NOMO-1 treated with DMSO at 0.1 percent for 48 hours (cell line): ENCODE measurements at regions not wholly inside any gene's neighbourhood (a gene's known extent, or its start where the extent isn't known, plus 50 kb on each side); places are given as distances from the start of the nearest gene placed in this dataset.

Experiments used
- DNase-seq: peaks from one replicate; lab custom pipeline; 2025; ENCODE audit not compliant: unreplicated experiment; lab: John Stamatoyannopoulos, UW

GRCh38 chr13:31675440-31675953 lies 63.8 kb upstream of the RXFP2 start:
- no peak for DNase-seq

DNA sequence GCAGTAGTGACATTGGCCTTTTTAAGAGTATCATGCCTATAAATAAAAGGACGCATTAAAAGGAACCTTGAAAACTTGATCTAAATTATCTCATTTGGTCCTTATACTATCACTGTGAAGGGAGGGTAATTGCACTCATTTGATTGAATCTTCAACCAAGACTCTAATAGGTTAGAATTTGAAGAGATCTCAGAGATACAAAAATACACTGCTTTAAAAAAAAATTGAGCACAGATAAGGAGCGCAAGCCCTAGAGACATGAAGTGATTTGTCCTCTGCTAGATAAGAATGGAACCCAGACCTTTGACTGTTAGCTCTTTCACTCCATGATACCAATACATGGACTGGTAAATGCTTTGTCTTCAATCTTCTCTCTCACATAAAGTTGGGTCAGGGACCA lies 58.2 kb upstream of the RXFP2 start:
- DNase-seq = no peak

- no peak for DNase-seq
Observed at GRCh38 chr13:31684466-31684865, 54.9 kb upstream of the RXFP2 start.

DNA sequence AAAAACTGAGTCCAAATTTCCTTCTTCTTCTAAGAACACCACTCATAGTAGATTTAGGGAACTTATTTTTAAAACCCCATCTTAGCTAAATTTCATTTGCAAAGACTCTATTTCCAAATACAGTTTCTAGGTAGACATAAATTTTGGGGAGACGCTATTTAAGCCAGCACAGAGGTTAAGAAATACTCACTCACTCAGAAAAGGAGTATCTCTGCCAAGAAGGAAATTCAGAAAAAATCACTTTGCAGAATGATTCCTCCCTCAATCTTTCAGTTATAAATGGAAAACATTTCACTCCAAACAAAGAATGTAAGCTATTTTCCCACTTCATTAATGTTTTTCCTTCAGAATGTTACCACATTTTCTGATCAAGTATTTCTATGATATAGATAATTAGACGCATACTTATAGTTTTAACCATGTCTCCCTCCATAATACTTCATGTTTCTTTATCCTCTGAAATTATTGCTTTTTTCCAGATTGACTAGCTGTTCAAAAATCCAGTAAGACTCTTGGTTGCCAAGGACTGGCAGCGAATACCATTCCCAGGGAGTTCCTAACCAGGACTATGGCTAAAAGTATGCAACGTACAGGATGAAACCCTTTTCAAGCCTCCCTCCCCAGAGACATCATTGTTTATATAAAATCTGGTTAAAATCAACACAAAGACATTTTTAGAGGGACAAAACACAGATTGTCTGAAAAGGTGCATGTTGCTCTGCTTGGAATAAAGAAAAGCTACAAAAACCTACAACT lies 52.5 kb upstream of the RXFP2 start:
- no peak for DNase-seq
